Urothelium cell line (cell line): ENCODE measurements at regions not wholly inside any gene's neighbourhood (a gene's known extent, or its start where the extent isn't known, plus 50 kb on each side); places are given as distances from the start of the nearest gene placed in this dataset.
"Not testable (repeated sequence)": the region's sequence is repeated elsewhere in the genome, so short reads cannot be mapped to it uniquely, and the experiment has no call there.

Source experiments
- DNase-seq: peaks from one replicate; pipeline ENCODE4 v3.0.0; 2011; ENCODE audit warnings: low spot score, mixed read lengths
- FAIRE-seq: peaks from 2 replicates; lab custom pipeline; 2011; peaks lifted over from hg19 to GRCh38; lab: Jason Lieb, UNC

GRCh38 chr2:105540642-105541041, 141.8 kb upstream of the FHL2 start:
- DNase-seq (no peak), FAIRE-seq (no peak)

GRCh38 chr2:105539331-105539730, 140.5 kb upstream of the FHL2 start:
- peak; percentile 1 for DNase-seq
- no peak for FAIRE-seq

- FAIRE-seq = no peak
These were observed 140.0 kb upstream of the FHL2 start for GRCh38 chr2:105538840-105539239.

GRCh38 chr2:105537920-105538319, 139.1 kb upstream of the FHL2 start:
- DNase-seq (no peak), FAIRE-seq (no peak)

More at GRCh38 chr2:105538840-105539239, 140.0 kb upstream of the FHL2 start:
- peak; percentile 4 for DNase-seq

- DNase-seq = peak; percentile 3
- FAIRE-seq = no peak
These were observed 138.6 kb upstream of the FHL2 start for GRCh38 chr2:105537466-105537865.

GRCh38 chr2:105536175-105536574, 137.3 kb upstream of the FHL2 start:
- peak; percentile 1 for DNase-seq
- no peak for FAIRE-seq

- not testable (repeated sequence) for DNase-seq, FAIRE-seq
These were observed 130.4 kb upstream of the FHL2 start for GRCh38 chr2:105529258-105529657.

- DNase-seq = no peak
- FAIRE-seq = peak; percentile 59
These were observed 127.4 kb upstream of the FHL2 start for GRCh38 chr2:105526000-105526925.

GRCh38 chr2:105525201-105525600, 126.3 kb upstream of the FHL2 start:
- no peak for FAIRE-seq
- DNase-seq = no peak

- DNase-seq = no peak
- no peak for FAIRE-seq
These were observed 123.8 kb upstream of the FHL2 start for GRCh38 chr2:105522645-105523044.

- FAIRE-seq = no peak
- no peak for DNase-seq
These were observed 122.8 kb upstream of the FHL2 start for GRCh38 chr2:105521616-105522015.

GRCh38 chr2:105521176-105521575, 122.3 kb upstream of the FHL2 start:
- no peak for DNase-seq
- FAIRE-seq = no peak

- FAIRE-seq (no peak), DNase-seq (no peak)
These were observed 120.7 kb upstream of the FHL2 start for GRCh38 chr2:105519516-105519915.

GRCh38 chr2:105518897-105519296, 120.0 kb upstream of the FHL2 start:
- DNase-seq (no peak), FAIRE-seq (no peak)

GRCh38 chr2:105517814-105518705, 119.2 kb upstream of the FHL2 start:
- DNase-seq (no peak), FAIRE-seq (no peak)

- peak; percentile 82 for FAIRE-seq
- no peak for DNase-seq
These were observed 116.9 kb upstream of the FHL2 start for GRCh38 chr2:105515581-105516415.

GRCh38 chr2:105514576-105514975, 115.7 kb upstream of the FHL2 start:
- no peak for DNase-seq
- no peak for FAIRE-seq

GRCh38 chr2:105510761-105511528, 112.1 kb upstream of the FHL2 start:
- no peak for FAIRE-seq
- no peak for DNase-seq

- FAIRE-seq = no peak
These were observed 110.6 kb upstream of the FHL2 start for GRCh38 chr2:105509269-105510086.

More at GRCh38 chr2:105509269-105510086, 110.6 kb upstream of the FHL2 start:
- DNase-seq = no peak
